ENCODE measurements at regions not wholly inside any gene's neighbourhood (a gene's known extent, or its start where the extent isn't known, plus 50 kb on each side); places are given as distances from the start of the nearest gene placed in this dataset.
"Not testable (repeated sequence)": the region's sequence is repeated elsewhere in the genome, so short reads cannot be mapped to it uniquely, and the experiment has no call there.

DNA sequence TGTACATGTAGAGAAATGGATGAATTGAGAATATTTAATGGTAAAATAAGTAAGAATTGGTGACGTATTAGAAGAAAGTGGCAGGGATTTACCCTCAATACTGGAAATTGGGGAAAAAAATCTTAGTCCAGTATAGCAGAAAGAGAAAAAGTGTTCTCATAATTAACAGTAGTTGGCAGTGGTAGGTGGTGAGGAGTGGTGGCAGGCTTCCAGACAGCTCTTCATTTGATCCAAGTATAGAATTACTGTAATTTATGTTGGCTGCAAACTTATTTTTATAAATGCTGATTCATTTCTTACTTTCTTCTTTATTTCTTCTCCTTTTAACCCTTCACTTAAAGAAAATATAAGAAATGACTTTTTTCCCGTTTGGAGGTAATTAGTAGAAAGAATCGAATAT is 1182.4 kb downstream of the KHDRBS2 start:
- TF ChIP-seq, protein P1, sequence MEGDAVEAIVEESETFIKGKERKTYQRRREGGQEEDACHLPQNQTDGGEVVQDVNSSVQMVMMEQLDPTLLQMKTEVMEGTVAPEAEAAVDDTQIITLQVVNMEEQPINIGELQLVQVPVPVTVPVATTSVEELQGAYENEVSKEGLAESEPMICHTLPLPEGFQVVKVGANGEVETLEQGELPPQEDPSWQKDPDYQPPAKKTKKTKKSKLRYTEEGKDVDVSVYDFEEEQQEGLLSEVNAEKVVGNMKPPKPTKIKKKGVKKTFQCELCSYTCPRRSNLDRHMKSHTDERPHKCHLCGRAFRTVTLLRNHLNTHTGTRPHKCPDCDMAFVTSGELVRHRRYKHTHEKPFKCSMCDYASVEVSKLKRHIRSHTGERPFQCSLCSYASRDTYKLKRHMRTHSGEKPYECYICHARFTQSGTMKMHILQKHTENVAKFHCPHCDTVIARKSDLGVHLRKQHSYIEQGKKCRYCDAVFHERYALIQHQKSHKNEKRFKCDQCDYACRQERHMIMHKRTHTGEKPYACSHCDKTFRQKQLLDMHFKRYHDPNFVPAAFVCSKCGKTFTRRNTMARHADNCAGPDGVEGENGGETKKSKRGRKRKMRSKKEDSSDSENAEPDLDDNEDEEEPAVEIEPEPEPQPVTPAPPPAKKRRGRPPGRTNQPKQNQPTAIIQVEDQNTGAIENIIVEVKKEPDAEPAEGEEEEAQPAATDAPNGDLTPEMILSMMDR (conservative IDR thresholded peaks at IDR 0.05; ENCODE audit: low read depth in 2 of 2) = not testable (repeated sequence)
- TF ChIP-seq, protein P2, sequence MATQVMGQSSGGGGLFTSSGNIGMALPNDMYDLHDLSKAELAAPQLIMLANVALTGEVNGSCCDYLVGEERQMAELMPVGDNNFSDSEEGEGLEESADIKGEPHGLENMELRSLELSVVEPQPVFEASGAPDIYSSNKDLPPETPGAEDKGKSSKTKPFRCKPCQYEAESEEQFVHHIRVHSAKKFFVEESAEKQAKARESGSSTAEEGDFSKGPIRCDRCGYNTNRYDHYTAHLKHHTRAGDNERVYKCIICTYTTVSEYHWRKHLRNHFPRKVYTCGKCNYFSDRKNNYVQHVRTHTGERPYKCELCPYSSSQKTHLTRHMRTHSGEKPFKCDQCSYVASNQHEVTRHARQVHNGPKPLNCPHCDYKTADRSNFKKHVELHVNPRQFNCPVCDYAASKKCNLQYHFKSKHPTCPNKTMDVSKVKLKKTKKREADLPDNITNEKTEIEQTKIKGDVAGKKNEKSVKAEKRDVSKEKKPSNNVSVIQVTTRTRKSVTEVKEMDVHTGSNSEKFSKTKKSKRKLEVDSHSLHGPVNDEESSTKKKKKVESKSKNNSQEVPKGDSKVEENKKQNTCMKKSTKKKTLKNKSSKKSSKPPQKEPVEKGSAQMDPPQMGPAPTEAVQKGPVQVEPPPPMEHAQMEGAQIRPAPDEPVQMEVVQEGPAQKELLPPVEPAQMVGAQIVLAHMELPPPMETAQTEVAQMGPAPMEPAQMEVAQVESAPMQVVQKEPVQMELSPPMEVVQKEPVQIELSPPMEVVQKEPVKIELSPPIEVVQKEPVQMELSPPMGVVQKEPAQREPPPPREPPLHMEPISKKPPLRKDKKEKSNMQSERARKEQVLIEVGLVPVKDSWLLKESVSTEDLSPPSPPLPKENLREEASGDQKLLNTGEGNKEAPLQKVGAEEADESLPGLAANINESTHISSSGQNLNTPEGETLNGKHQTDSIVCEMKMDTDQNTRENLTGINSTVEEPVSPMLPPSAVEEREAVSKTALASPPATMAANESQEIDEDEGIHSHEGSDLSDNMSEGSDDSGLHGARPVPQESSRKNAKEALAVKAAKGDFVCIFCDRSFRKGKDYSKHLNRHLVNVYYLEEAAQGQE (IDR thresholded peaks at IDR 0.05; ENCODE audit: unreplicated experiment) = not testable (repeated sequence)
- TF ChIP-seq EZH2 (IDR thresholded peaks at IDR 0.05; ENCODE audit: low read depth, unreplicated experiment); POLR2AphosphoS5 (IDR thresholded peaks at IDR 0.05; ENCODE audit: low read depth); EZH2phosphoT487 (IDR thresholded peaks at IDR 0.05; ENCODE audit: unreplicated experiment); JUNB (IDR thresholded peaks at IDR 0.05; ENCODE audit: unreplicated experiment); CREB1 (CRISPR knock-in tag; IDR thresholded peaks at IDR 0.05; ENCODE audit: low read depth); ZNF114 (CRISPR knock-in tag; IDR thresholded peaks at IDR 0.05); STAT1 (IDR thresholded peaks at IDR 0.05; ENCODE audit: unreplicated experiment); NANOG (IDR thresholded peaks at IDR 0.05; ENCODE audit: borderline replicate concordance): not testable (repeated sequence)

All from GM23338 (cell line).